ENCODE measurements at regions not wholly inside any gene's neighbourhood (a gene's known extent, or its start where the extent isn't known, plus 50 kb on each side); places are given as distances from the start of the nearest gene placed in this dataset.

DNA sequence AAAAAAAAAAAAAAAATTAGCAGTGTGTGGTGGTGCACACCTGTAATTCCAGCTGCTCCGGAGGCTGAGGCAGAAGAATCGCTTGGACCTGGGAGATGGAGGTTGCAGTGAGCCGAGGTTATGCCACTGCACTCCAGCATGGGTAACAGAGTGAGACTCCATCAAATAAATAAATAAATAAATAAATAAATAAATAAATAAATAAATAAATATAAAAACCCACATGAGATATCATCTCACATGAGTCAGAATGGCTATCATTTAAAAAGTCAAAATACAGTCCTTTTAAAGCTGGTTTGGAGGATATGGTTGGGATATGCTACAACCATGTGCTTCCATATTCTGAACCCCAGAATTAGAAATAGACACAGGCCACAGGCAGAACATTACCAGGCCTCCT, 114.3 kb downstream of the WSCD1 start:
- TF ChIP-seq POLR2AphosphoS5 (IDR thresholded peaks at IDR 0.05; ENCODE audit: low read depth, low read length) = no peak
- TF ChIP-seq POLR2A (IDR thresholded peaks at IDR 0.05; ENCODE audit: low read depth, low read length) = no peak
- TF ChIP-seq TAF1 (IDR thresholded peaks at IDR 0.05; ENCODE audit: borderline replicate concordance, low read depth, low read length) = no peak
